HEK293 (cell line): ENCODE measurements at regions not wholly inside any gene's neighbourhood (a gene's known extent, or its start where the extent isn't known, plus 50 kb on each side); places are given as distances from the start of the nearest gene placed in this dataset.

Source experiments
- CTCF ChIA-PET: fragments of 350-600 bp; formaldehyde crosslinking; extraction: SDS; loops from one replicate; lab custom pipeline; 2021; ENCODE audit warnings: antibody characterized with exemption; lab: Yijun Ruan, JAX
- POLR2A ChIA-PET: fragments of 300-600 bp; formaldehyde crosslinking; extraction: SDS; loops from one replicate; lab custom pipeline; 2020; ENCODE audit warnings: antibody characterized with exemption, inconsistent platforms; lab: Yijun Ruan, JAX
- H3K27ac ChIP-seq: fragments of 200-500 bp; sonication (Bioruptor generic); 2 replicates; pipeline ENCODE4 v1.5.1; 2014; ENCODE audit warnings: low read depth, low read length, control low read depth, inconsistent platforms; ENCODE audit errors: extremely low read depth
- H3K36me3 ChIP-seq, 2 experiments: fragments of 200-500 bp in 1 of 2; sonication (Bioruptor generic) in 1 of 2; 1 replicate in 1 of 2; 2 replicates in 1 of 2; pipeline ENCODE4 v1.5.1; 2014 to 2017; ENCODE audit warnings: inconsistent platforms in 2 of 2, low read length in 2 of 2; ENCODE audit not compliant: control insufficient read depth in 2 of 2, insufficient read depth in 1 of 2
- H3K4me1 ChIP-seq: fragments of 200-500 bp; sonication (Bioruptor generic); 2 replicates; pipeline ENCODE4 v1.5.1; 2014; ENCODE audit warnings: mild to moderate bottlenecking, low read length, inconsistent platforms; ENCODE audit not compliant: control insufficient read depth, insufficient read depth
- H3K4me3 ChIP-seq: 2 replicates; pipeline ENCODE4 v1.5.1; 2011; ENCODE audit warnings: low read depth, mild to moderate bottlenecking, control low read depth, low read length, moderate library complexity
- H3K9me3 ChIP-seq: fragments of 200-500 bp; sonication (Bioruptor generic); 2 replicates; pipeline ENCODE4 v1.5.1; 2014; ENCODE audit warnings: low read depth, low read length, inconsistent platforms; ENCODE audit not compliant: control insufficient read depth, insufficient read depth
- BCL11B ChIP-seq: fragments of 450-650 bp; formaldehyde crosslinking; IDR thresholded peaks from 2 replicates; pipeline ENCODE4 v1.5.1; 2016; ENCODE audit warnings: low read depth, missing biosample characterization, missing genetic modification characterization
- BCL6B ChIP-seq: fragments of 450-650 bp; formaldehyde crosslinking; IDR thresholded peaks from 2 replicates; pipeline ENCODE4 v1.5.1; 2017; ENCODE audit warnings: missing biosample characterization, missing genetic modification characterization
- CTCF ChIP-seq: fragments of 450-650 bp; formaldehyde crosslinking; IDR thresholded peaks from 2 replicates; pipeline ENCODE4 v1.5.1; 2016; ENCODE audit warnings: missing biosample characterization, missing genetic modification characterization
- EGR2 ChIP-seq: fragments of 450-650 bp; formaldehyde crosslinking; IDR thresholded peaks from 2 replicates; pipeline ENCODE4 v1.5.1; 2016; ENCODE audit warnings: low read depth, missing biosample characterization, missing genetic modification characterization
- IKZF3 ChIP-seq: fragments of 450-650 bp; IDR thresholded peaks from 2 replicates; pipeline ENCODE4 v1.5.0; 2018; ENCODE audit warnings: missing biosample characterization, mild to moderate bottlenecking, missing genetic modification characterization, moderate library complexity
- KLF17 ChIP-seq: fragments of 450-650 bp; formaldehyde crosslinking; IDR thresholded peaks from 2 replicates; pipeline ENCODE4 v1.5.1; 2016; ENCODE audit warnings: missing biosample characterization, missing genetic modification characterization
- MZF1 ChIP-seq: fragments of 450-650 bp; formaldehyde crosslinking; IDR thresholded peaks from 2 replicates; pipeline ENCODE4 v1.5.1; 2017; ENCODE audit warnings: missing biosample characterization, missing genetic modification characterization, borderline replicate concordance
- YY2 ChIP-seq: fragments of 450-650 bp; formaldehyde crosslinking; IDR thresholded peaks from 2 replicates; pipeline ENCODE4 v1.5.1; 2016; ENCODE audit warnings: missing biosample characterization, missing genetic modification characterization
- ZNF211 ChIP-seq: fragments of 450-650 bp; formaldehyde crosslinking; IDR thresholded peaks from 2 replicates; pipeline ENCODE4 v1.5.1; 2016; ENCODE audit warnings: low read depth, missing biosample characterization, missing genetic modification characterization
- ZNF223 ChIP-seq: fragments of 450-650 bp; formaldehyde crosslinking; IDR thresholded peaks from 2 replicates; pipeline ENCODE4 v1.5.1; 2016; ENCODE audit warnings: missing biosample characterization, missing genetic modification characterization
- ZNF391 ChIP-seq: fragments of 450-650 bp; formaldehyde crosslinking; IDR thresholded peaks from 2 replicates; pipeline ENCODE4 v1.5.1; 2016; ENCODE audit warnings: low read depth, missing biosample characterization, missing genetic modification characterization, borderline replicate concordance
- ZNF488 ChIP-seq: fragments of 450-650 bp; formaldehyde crosslinking; IDR thresholded peaks from 2 replicates; pipeline ENCODE4 v1.5.1; 2016; ENCODE audit warnings: missing biosample characterization, missing genetic modification characterization
- ZNF548 ChIP-seq: fragments of 450-650 bp; formaldehyde crosslinking; IDR thresholded peaks from 2 replicates; pipeline ENCODE4 v1.5.1; 2016; ENCODE audit warnings: missing biosample characterization, missing genetic modification characterization
- ZNF621 ChIP-seq: fragments of 450-650 bp; formaldehyde crosslinking; IDR thresholded peaks from 2 replicates; pipeline ENCODE4 v1.5.1; 2017; ENCODE audit warnings: missing biosample characterization, missing genetic modification characterization
- ZNF629 ChIP-seq: fragments of 450-650 bp; formaldehyde crosslinking; IDR thresholded peaks from 2 replicates; pipeline ENCODE4 v1.5.1; 2017; ENCODE audit warnings: missing biosample characterization, missing genetic modification characterization
- ZNF654 ChIP-seq: fragments of 450-650 bp; formaldehyde crosslinking; IDR thresholded peaks from 2 replicates; pipeline ENCODE4 v1.5.1; 2016; ENCODE audit warnings: low read depth, missing biosample characterization, missing genetic modification characterization
- ZNF707 ChIP-seq: fragments of 450-650 bp; formaldehyde crosslinking; IDR thresholded peaks from 2 replicates; pipeline ENCODE4 v1.5.1; 2016; ENCODE audit warnings: missing biosample characterization, missing genetic modification characterization
- ZNF777 ChIP-seq: fragments of 450-650 bp; formaldehyde crosslinking; IDR thresholded peaks from 2 replicates; pipeline ENCODE4 v1.5.1; 2017; ENCODE audit warnings: missing biosample characterization, missing genetic modification characterization, borderline replicate concordance

- TF ChIP-seq ZNF654 (peak; percentile 19; the same call in 1 of the 2 replicates), ZNF707 (tag by site-specific recombination) (no peak)
- TF ChIP-seq, all 188 proteins: peak for 1
- POLR2A ChIA-PET, result interaction anchor here (0.6 to 0.7 kb wide), 2 partner anchors 24 to 48 kb away, joined by 4 read pairs; no protein-coding TSS in a partner anchor
- Histone ChIP-seq H3K36me3 (no peaks in the 10 kb centered on the region), H3K9me3 (no peaks in the 10 kb centered on the region), H3K27ac (no peak overlapping the region), H3K4me3 (no peak overlapping the region), H3K4me1 (no peaks in the 10 kb centered on the region)
- CTCF ChIA-PET, result interaction anchor here (0.5 to 1.8 kb wide), 15 partner anchors 11 to 476 kb away, joined by 3 to 6 read pairs (median 4); no protein-coding TSS in a partner anchor
Measured at GRCh38 chr3:99499235-99500158, 138.9 kb upstream of the COL8A1 start.

GRCh38 chr3:99498550-99499234, 139.7 kb upstream of the COL8A1 start:
- Histone ChIP-seq H3K4me1 (no peaks in the 10 kb centered on the region), H3K9me3 (no peaks in the 10 kb centered on the region), H3K4me3 (no peak overlapping the region), H3K36me3 (no peaks in the 10 kb centered on the region), H3K27ac (no peak overlapping the region)
- ChIA-PET CTCF (interaction anchor here (0.7 to 1.8 kb wide), 17 partner anchors 10 to 290 kb away, joined by 3 to 6 read pairs (median 4); no protein-coding TSS in a partner anchor), POLR2A (no interaction called here)
- TF ChIP-seq ZNF548, result no peak
- TF ChIP-seq EGR2 (tag by site-specific recombination), result no peak
- TF ChIP-seq ZNF488 (tag by site-specific recombination), result no peak
- no peak for TF ChIP-seq ZNF391
- no peak for TF ChIP-seq ZNF621 (tag by site-specific recombination)
- no peak for TF ChIP-seq ZNF223
- no peak for TF ChIP-seq KLF17 (tag by site-specific recombination)
- TF ChIP-seq MZF1 (tag by site-specific recombination), result no peak
- TF ChIP-seq ZNF777 (tag by site-specific recombination), result no peak
- TF ChIP-seq ZNF654, result no peak
- TF ChIP-seq BCL6B (tag by site-specific recombination), result no peak
- TF ChIP-seq ZNF211 (tag by site-specific recombination), result no peak
- TF ChIP-seq YY2 (tag by site-specific recombination), result no peak
- no peak for TF ChIP-seq BCL11B
- TF ChIP-seq CTCF (tag by site-specific recombination), result no peak
- no peak for TF ChIP-seq ZNF629 (tag by site-specific recombination)
- TF ChIP-seq IKZF3 (tag by site-specific recombination), result no peak
